RKO (cell line): ENCODE measurements at regions not wholly inside any gene's neighbourhood (a gene's known extent, or its start where the extent isn't known, plus 50 kb on each side); places are given as distances from the start of the nearest gene placed in this dataset.
A peak's percentile ranks its signal among the peaks of the same experiment; 100 is the strongest.

Source experiments
- DNase-seq: peaks from one replicate; pipeline ENCODE4 v3.0.0-alpha.2; 2016; ENCODE audit warnings: low spot score

DNA sequence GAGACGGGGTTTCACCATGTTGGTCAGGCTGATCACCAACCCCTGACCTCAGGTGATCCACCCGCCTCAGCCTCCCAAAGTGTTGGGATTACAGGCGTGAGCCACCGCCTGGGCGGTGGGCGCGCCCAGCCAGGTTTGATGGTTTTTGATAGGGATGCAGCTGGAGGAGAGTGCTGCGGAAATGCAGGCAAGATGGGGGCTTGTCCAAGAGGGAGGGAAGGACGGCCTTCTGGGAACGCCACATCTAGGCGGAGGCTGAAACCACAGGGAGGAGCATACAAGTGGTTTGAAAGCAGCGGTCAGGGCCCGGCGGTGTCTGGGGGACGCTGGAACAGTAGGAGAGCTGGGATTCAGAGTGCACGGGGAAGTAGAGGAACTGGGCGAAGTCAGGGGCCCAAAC lies 134.6 kb downstream of the VRK1 start:
- DNase-seq: no peak

DNA sequence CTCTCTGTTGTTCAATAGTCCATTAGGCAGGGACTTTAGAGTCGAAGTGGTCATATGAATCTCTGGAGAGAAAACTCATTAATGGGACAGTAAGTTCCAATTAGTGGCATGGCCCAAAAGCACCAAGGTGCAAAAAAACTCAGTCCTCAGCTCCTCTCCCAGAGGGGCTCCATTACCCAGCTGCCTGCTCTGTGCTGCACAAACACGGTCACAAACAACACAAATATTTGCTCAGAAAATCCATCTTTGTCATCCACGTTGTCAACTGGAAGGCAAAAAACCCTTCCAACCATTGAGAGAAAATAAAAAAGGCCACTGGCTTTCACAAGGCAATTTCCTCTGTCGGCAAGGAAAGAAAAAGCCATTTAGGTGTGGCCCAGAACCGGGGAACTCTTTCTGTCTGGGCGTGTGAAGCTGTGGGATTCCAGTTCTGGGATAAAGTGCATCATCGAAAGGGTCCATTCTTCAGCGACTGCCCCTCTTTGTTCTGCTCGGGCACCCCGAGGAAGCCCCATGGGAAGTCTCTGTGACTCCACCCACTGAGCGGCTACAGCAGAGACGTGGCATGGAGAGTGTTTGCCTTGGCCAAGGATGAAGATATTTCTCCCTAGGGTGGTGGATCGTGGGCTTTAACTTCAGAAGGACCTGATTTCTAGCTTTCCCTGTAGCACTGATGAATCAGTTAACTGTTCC lies 137.6 kb downstream of the VRK1 start:
- no peak for DNase-seq

GRCh38 chr14:96938946-96939345 lies 141.8 kb downstream of the VRK1 start:
- DNase-seq: no peak

GRCh38 chr14:96940009-96940408 lies 142.8 kb downstream of the VRK1 start:
- peak; percentile 42 for DNase-seq

DNA sequence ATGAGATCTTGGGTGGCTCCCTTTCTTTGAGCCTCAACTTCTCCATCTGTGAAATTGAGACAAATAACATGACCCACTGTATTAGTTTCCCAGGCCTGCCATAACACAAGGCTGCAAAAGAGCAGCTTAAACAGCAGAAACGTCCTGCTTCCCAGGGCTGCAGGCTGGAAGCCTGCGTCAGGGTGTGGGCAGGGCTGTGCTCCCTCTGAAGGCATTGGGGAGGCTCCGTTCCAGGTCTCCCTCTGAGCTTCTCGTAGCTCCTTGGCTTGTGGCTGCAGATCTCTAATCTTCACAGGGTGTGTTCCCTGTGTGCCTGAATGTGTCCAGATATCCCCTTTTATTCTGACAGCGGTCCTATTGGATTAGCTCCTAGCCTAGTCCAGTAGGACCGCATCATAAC lies 147.1 kb downstream of the VRK1 start:
- DNase-seq: no peak

GRCh38 chr14:96945721-96946120 lies 148.5 kb downstream of the VRK1 start:
- no peak for DNase-seq

- no peak for DNase-seq
These were observed 152.4 kb downstream of the VRK1 start for GRCh38 chr14:96949594-96949993.

DNA sequence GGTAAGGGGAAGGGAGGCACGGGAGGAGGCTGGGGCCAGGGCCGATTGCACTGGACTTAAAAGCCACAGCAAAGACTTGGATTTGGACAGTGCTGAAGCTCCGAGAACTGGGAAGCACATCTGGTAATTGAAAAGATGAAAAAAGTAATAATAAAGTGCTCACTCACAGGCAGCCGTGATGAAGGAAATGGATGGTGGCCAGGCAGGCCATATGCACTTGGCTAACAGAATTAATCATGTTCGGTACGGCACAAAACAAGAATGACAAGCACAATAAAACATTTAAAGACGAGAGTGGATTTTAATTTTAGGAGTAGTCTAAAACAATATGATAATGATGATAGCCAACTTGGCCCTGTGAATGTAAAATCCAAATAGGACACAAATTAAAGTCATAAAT lies 154.3 kb downstream of the VRK1 start:
- DNase-seq: no peak

- DNase-seq: no peak
These were observed 156.1 kb downstream of the VRK1 start for GRCh38 chr14:96953087-96953874.

GRCh38 chr14:96953875-96954185 lies 156.6 kb downstream of the VRK1 start:
- DNase-seq: no peak

DNA sequence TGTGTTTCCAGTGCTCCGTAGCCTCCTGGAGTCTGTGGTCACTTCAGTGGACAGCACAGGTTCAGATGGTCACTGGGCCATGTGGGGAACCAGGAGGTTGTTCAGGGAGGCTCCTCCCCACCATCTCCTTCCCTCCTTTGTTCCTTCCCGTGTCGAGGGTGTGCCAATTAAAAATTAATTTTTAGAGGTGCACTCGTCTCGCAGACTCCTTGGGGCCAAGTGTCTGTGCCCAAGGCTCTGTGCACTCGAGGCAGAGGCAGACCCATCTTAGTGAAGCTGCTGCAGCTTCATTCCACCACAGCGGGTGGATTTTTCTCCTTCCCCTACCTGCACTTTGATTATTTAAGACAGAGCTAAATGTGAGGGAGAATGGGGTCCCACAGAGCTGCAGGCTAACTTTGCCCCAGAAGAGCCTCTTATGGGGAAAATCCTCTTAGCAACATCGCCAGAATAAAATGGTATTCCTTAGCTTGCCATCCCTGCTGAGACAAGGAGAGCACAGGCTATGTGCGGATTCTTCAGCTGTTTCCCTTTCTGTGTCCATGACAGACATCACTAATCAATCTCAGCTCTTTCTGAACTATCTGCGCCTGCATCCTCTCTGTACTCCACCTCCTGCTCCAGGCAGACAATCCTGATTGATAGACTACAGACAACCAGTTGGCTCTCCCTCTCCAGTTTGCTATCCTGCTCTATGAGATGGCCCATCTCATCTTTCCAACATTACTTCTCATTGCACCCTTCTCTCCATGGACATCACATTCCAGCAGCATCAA lies 159.5 kb downstream of the VRK1 start:
- DNase-seq: no peak

DNA sequence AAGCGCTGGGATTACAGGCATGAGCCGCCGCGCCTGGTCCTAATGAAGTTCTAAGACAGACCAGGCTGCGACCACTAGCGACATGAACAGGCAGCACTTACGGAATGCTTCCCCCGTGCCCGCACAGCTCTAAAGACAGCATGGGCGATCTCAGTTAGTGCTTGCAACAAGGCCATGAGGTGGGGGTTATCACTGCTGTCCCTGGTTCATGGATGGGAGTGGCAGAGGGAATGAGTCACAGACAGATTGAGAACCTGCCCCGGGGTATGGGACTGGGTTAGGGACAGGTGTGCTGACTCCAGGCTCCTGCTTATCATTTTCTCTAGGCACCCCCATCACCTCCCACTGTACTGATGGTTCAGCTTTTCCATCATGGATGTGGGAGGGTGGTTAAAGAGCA lies 160.9 kb downstream of the VRK1 start:
- DNase-seq: no peak

GRCh38 chr14:96959992-96960391 lies 162.8 kb downstream of the VRK1 start:
- DNase-seq: no peak

- DNase-seq: no peak
These were observed 163.5 kb downstream of the VRK1 start for GRCh38 chr14:96960598-96961116.

GRCh38 chr14:96961895-96962294 lies 164.7 kb downstream of the VRK1 start:
- DNase-seq: no peak

DNA sequence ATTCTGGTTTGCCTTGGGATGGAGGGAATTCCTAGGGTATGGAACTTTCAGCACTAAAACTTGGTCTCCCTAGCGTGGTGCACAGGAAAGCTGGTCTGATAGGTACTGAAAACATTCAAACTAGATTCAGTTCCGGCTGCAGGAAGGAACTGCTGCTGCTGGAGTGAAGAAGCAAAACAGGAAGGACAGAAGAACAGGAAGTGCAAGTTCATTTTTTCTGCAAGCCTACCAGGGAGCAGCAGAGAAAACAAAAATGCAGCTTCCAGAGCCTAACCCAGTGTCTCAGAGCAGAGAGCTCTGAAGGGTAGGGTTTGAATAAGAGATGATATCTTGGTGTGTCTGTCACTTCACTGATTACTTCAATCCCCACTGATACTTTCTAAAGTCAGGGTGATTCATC lies 165.2 kb downstream of the VRK1 start:
- DNase-seq: no peak

GRCh38 chr14:96964726-96965415 lies 167.7 kb downstream of the VRK1 start:
- DNase-seq: no peak

DNA sequence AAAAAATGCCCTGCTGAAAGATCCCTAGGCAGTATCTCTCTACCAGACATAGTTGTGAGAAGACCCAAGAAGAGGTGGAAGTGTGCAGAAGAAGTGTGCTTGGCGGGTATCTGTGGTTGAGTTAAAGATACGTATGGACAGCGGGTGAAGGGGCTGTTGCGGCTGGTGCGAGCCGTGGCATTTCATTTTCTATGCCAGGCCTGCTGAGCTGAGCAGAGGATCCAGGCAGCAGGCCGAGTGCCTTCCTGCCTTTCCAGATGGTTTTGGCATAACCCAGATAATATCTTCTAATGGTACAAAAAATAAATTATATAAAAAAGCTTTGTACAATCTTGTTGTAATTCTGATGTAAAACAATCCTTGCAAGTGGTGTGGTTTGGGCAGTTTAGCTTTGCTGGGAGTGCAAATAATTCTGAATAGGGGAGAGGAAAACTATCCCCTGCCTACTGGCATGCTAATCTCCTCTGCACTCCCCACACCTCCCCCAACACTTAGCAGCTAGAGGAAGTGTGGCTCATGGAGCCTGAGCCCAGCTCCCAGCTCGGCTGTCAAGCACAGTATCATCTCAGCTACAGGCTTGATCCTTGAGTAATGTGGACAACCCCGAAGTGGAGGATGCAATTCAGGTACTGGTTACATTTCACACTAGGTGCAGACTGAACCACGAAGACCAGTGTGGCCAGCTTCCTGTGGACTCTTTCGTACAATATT lies 168.9 kb downstream of the VRK1 start:
- DNase-seq: no peak

- DNase-seq: no peak
These were observed 177.9 kb downstream of the VRK1 start for GRCh38 chr14:96975116-96975515.

GRCh38 chr14:96978525-96979272 lies 181.5 kb downstream of the VRK1 start:
- no peak for DNase-seq

- no peak for DNase-seq
These were observed 182.5 kb downstream of the VRK1 start for GRCh38 chr14:96979611-96980074.
